ENCODE measurements at regions not wholly inside any gene's neighbourhood (a gene's known extent, or its start where the extent isn't known, plus 50 kb on each side); places are given as distances from the start of the nearest gene placed in this dataset.

- Mint-ChIP-seq H3K4me1 (no peaks in the 10 kb centered on the region), H3K27ac (no peak overlapping the region), H3K27me3 (peaks cover 2% of the 10 kb centered on the region), H3K9me3 (peaks cover under 1% of the 10 kb centered on the region), H3K4me3 (no peak overlapping the region), H3K36me3 (peaks cover 2% of the 10 kb centered on the region)
- ATAC-seq, result no peak
These were observed 252.4 kb downstream of the EIPR1 start for GRCh38 chr2:3125001-3125760.

DNA sequence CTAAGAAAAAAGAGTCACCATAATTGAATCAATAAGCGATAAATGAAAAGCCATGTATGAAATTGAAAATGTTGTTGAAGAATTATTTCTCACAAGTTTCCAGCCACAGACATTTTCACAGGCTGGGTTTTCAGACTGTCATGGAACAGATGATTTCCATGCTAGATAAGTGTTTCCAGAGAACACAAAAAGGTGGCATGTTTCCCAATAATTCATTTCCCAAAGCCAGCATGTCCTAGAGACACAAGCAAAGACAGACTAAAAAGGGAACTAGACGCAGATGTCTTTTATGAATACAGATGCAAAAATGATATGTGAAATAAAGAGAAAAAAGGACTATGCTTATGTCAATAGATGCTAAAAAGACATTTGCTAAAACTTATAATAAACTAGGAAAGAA is 255.1 kb downstream of the EIPR1 start:
- Mint-ChIP-seq H3K4me1 (no peaks in the 10 kb centered on the region), H3K9me3 (peaks cover 4% of the 10 kb centered on the region), H3K27ac (no peak overlapping the region), H3K27me3 (no peaks in the 10 kb centered on the region), H3K36me3 (peaks cover 13% of the 10 kb centered on the region), H3K4me3 (no peak overlapping the region)
- no peak for ATAC-seq

- H3K4me3 Mint-ChIP-seq, result no peak overlapping the region
- H3K36me3 Mint-ChIP-seq, result peaks cover 13% of the 10 kb centered on the region
- H3K9me3 Mint-ChIP-seq, result peaks cover 4% of the 10 kb centered on the region
- H3K4me1 Mint-ChIP-seq, result no peaks in the 10 kb centered on the region
- no peak overlapping the region for H3K27ac Mint-ChIP-seq
- no peaks in the 10 kb centered on the region for H3K27me3 Mint-ChIP-seq
- ATAC-seq, result no peak
These were observed 256.0 kb downstream of the EIPR1 start for GRCh38 chr2:3121601-3122000.

DNA sequence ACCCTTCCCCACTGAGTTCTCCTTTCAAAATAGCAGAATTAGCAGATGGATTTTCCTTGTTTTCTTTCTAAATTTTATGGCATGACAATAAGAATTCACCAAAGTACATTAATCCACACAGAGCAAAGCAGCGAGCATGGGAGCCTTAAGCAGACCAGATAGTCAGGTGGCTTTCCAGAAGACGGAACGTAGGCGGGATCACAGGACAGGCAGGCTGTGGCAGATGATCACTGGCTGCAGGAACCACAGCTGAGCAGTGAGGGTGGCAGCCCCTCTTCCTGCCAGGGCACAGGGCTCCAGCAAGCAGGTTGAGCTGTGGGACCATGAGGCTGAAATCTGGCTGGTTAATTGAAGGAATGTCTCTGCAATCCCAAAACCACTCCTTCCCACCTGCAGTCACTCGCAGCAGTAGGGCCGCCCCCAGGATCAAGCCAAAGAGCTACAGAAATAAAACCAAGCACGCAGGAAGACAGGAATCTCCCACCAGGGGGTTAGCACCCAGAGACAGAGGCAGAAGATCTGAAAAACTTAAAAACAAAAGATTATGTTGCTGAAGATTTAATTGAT is 259.9 kb downstream of the EIPR1 start:
- Mint-ChIP-seq H3K9me3 (peaks cover 4% of the 10 kb centered on the region), H3K4me3 (no peak overlapping the region), H3K36me3 (peaks cover 13% of the 10 kb centered on the region), H3K4me1 (no peaks in the 10 kb centered on the region), H3K27ac (no peak overlapping the region), H3K27me3 (no peaks in the 10 kb centered on the region)
- no peak for ATAC-seq

DNA sequence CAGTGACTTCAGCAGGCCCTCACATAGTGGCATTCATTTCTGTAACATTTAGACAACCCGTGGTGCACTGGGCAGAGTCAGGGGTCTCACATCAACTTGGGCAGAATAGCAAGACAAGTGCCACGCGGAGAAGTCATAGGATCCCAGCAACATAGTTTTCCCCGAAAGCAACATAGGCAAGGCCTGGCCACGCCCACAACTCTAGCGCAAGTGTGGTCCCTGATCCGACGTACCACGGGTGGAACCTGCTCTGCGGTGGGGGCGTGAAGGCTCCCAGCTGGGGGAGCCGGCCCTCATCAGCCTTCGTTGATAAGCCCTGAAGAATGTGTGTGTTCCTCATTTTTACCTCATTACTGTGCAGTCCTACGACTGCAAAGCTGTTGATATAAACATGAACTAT is 261.2 kb downstream of the EIPR1 start:
- Mint-ChIP-seq H3K27ac (no peak overlapping the region), H3K4me1 (no peaks in the 10 kb centered on the region), H3K27me3 (no peaks in the 10 kb centered on the region), H3K9me3 (peaks cover 4% of the 10 kb centered on the region), H3K4me3 (no peak overlapping the region), H3K36me3 (peaks cover 13% of the 10 kb centered on the region)
- ATAC-seq, result no peak

DNA sequence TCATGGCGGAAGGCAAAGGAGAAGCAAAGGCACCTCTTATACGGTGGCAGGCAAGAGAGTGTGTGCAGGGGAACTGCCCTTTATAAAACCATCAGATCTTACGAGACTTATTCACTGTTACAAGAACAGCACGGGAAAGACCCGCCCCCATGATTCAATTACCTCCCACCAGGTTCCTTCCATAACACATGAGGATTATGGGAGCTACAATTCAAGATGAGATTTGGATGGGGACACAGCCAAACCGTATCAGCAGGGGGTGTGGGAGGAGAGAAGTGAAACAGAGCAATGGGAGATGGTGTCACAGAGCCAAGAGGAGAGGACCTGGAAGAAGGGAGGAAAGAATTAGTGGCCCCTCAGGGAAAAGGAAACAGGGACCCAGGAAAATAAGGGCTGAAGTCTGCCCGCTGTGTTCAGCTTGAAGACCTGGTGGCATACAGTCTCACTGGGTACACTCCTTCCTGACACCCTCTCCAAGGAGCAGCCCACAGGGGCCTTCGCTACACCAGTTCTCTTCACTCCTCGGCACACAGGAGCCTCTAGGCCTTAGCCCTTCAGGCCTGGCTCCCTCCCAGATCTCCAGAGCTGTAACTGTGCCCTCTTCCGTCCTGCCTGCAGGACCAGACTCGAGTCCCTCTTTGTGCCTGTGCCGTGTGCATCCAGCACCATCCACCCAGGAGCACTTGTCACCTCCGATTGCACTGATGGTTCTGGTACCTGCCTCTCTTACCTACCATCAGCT is 262.1 kb downstream of the EIPR1 start:
- no peak overlapping the region for H3K27ac Mint-ChIP-seq
- H3K4me1 Mint-ChIP-seq, result no peaks in the 10 kb centered on the region
- H3K9me3 Mint-ChIP-seq, result peaks cover 4% of the 10 kb centered on the region
- peaks cover 13% of the 10 kb centered on the region for H3K36me3 Mint-ChIP-seq
- H3K4me3 Mint-ChIP-seq, result no peak overlapping the region
- H3K27me3 Mint-ChIP-seq, result no peaks in the 10 kb centered on the region
- ATAC-seq, result peak; percentile 53

DNA sequence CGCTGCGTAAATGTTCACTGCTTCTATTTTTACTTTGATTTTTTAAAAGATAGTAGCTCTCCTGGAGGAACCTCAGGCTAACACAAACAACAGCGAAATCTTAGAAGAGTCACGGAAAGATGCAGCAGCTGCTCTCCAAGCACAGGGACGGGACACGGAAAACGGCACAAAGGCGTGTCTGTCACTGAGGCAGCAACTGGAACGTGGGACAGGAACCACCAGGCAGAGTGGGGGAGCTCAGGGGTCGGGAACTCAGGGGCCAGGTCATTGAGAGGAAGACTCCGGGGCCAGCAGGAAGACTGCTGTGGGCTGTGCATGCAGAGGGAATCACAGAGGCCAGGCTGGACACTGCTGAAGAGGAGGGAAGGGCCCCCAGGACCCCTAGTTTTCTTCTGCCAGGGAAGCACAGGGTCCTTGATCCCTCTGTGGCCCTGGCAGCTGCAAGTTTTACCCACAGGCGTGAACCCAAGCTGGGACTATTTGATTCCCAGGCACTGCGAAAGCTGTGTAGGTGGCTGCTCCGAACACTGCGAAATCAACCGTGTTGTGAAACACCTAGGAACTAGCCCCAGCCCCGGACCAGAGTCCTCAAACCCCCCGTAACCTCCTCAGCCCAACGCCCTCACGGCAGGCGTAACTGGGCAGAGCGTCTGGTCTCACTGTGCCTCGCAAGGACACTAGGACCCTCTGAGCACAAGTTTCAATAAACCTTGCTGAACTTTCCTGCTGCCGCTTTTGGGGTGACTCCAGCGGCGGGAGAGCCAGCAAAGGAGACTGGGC is 263.0 kb downstream of the EIPR1 start:
- Mint-ChIP-seq H3K36me3 (peaks cover 7% of the 10 kb centered on the region), H3K27me3 (no peaks in the 10 kb centered on the region), H3K4me3 (no peak overlapping the region), H3K27ac (no peak overlapping the region), H3K4me1 (no peaks in the 10 kb centered on the region), H3K9me3 (no peaks in the 10 kb centered on the region)
- no peak for ATAC-seq

DNA sequence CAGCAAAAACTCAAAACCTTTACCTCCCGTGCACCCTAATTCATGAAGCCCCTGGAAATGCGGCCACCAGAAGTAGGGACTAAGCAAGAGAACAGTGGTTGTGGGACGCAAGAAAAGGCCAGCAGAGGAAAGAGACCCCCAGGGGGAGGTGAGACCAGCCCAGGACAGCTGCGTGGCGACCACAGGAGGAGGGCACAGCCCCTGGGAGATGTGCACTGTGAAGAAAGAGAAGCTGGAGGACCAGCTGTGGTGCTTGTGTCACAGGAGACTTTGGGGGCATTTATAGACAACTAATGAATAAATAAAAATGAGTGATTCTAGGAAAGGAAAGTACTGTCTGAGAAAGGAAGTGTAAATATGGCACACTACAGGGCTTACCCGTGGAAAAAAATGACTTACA is 263.8 kb downstream of the EIPR1 start:
- Mint-ChIP-seq H3K27ac (no peak overlapping the region), H3K27me3 (no peaks in the 10 kb centered on the region), H3K36me3 (peaks cover 7% of the 10 kb centered on the region), H3K9me3 (no peaks in the 10 kb centered on the region), H3K4me3 (no peak overlapping the region), H3K4me1 (no peaks in the 10 kb centered on the region)
- ATAC-seq, result no peak

DNA sequence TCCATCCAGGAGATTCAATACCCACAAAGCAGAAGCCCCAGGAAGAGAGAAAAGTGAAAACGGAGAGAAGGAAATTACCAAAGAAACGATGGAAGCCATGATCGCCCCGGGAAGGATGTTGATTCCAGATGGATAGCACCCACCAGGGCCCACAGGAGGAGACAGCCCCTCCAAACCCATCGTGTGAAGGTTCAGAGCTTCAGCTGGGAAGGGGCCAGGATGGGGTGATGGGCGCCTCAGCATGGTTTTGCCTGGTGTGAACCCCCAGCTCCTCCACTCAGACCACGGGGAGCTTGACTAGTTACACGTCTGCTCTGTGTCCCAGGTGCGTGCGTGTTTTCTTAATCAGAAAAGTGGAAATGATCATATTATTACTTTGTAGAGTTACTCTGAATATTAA is 264.5 kb downstream of the EIPR1 start:
- Mint-ChIP-seq H3K9me3 (no peaks in the 10 kb centered on the region), H3K27me3 (no peaks in the 10 kb centered on the region), H3K36me3 (peaks cover 5% of the 10 kb centered on the region), H3K4me3 (no peak overlapping the region), H3K4me1 (no peaks in the 10 kb centered on the region), H3K27ac (no peak overlapping the region)
- no peak for ATAC-seq

- no peak overlapping the region for H3K27ac Mint-ChIP-seq
- no peaks in the 10 kb centered on the region for H3K4me1 Mint-ChIP-seq
- H3K36me3 Mint-ChIP-seq, result no peaks in the 10 kb centered on the region
- H3K27me3 Mint-ChIP-seq, result no peaks in the 10 kb centered on the region
- ATAC-seq, result no peak
- H3K9me3 Mint-ChIP-seq, result no peaks in the 10 kb centered on the region
- H3K4me3 Mint-ChIP-seq, result no peak overlapping the region
These were observed 265.1 kb downstream of the EIPR1 start for GRCh38 chr2:3112553-3112952.

- H3K4me3 Mint-ChIP-seq, result no peak overlapping the region
- H3K27me3 Mint-ChIP-seq, result no peaks in the 10 kb centered on the region
- H3K36me3 Mint-ChIP-seq, result no peaks in the 10 kb centered on the region
- no peak overlapping the region for H3K27ac Mint-ChIP-seq
- no peak for ATAC-seq
- no peaks in the 10 kb centered on the region for H3K9me3 Mint-ChIP-seq
- no peaks in the 10 kb centered on the region for H3K4me1 Mint-ChIP-seq
These were observed 265.5 kb downstream of the EIPR1 start for GRCh38 chr2:3112131-3112530.

- Mint-ChIP-seq H3K4me1 (no peaks in the 10 kb centered on the region), H3K36me3 (no peaks in the 10 kb centered on the region), H3K9me3 (no peaks in the 10 kb centered on the region), H3K27me3 (no peaks in the 10 kb centered on the region), H3K27ac (no peak overlapping the region), H3K4me3 (no peak overlapping the region)
- no peak for ATAC-seq
These were observed 266.5 kb downstream of the EIPR1 start for GRCh38 chr2:3110994-3111666.

DNA sequence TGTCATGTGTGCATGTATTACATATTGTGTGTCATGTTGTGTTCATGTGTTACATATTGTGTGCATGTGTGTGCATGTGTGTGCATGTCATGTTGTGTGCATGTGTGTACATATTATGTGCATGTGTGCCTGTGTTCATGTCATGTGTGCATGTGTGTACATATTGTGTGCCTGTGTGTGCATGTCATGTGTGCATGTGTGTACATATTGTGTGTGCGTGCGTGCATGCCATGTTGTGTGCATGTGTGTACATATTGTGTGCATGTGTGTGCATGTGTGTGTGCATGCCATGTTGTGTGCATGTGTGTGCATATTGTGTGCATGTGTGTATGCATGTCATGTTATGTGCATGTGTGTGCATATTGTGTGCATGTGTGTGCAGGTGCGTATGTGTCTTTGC is 267.1 kb downstream of the EIPR1 start:
- Mint-ChIP-seq H3K4me3 (no peak overlapping the region), H3K36me3 (no peaks in the 10 kb centered on the region), H3K9me3 (no peaks in the 10 kb centered on the region), H3K27ac (no peak overlapping the region), H3K4me1 (no peaks in the 10 kb centered on the region), H3K27me3 (no peaks in the 10 kb centered on the region)
- ATAC-seq, result no peak

- Mint-ChIP-seq H3K36me3 (no peaks in the 10 kb centered on the region), H3K4me1 (no peaks in the 10 kb centered on the region), H3K27me3 (peaks cover 7% of the 10 kb centered on the region), H3K9me3 (no peaks in the 10 kb centered on the region), H3K27ac (no peak overlapping the region), H3K4me3 (no peak overlapping the region)
- ATAC-seq, result no peak
These were observed 268.6 kb downstream of the EIPR1 start for GRCh38 chr2:3108710-3109702.

Data from stimulated activated memory B cell treated with anti-CD40 and anti-IgM and Interleukin-4, amounts not matched to agents 10 μg/mL and 1 μg/mL and 100 μg/mL, for 72 hours (primary cell).